ENCODE measurements at regions not wholly inside any gene's neighbourhood (a gene's known extent, or its start where the extent isn't known, plus 50 kb on each side); places are given as distances from the start of the nearest gene placed in this dataset.
"Not testable (repeated sequence)": the region's sequence is repeated elsewhere in the genome, so short reads cannot be mapped to it uniquely, and the experiment has no call there.

DNA sequence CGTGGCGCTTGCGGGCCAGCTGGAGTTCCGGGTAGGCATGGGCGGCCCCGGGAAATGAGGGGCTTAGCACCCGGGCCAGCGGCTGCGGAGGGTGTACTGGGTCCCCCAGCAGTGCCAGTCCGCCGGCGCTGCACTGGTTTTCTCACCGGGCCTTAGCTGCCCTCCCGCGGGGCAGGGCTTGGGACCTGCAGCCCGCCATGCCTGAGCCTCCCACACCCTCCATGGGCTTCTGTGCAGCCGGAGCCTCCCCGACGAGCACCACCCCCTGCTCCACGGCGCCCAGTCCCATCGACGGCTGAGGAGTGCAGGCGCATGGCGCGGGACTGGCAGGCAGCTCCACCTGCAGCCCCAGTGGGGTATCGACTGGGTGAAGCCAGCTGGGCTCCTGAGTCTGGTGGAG is 852.6 kb upstream of the MIR17HG start:
- WGBS (ENCODE audit: insufficient coverage, low coverage, missing lambda C conversion rate): 3% methylated on average over 27 of the region's 27 CpGs
- H4K20me1 ChIP-seq (replicated peaks; ENCODE audit: control insufficient read depth, insufficient read depth, low read length); H3K27me3 ChIP-seq (ENCODE audit: control insufficient read depth in 2 of 2, insufficient read depth in 2 of 2, low read length in 2 of 2); in situ Hi-C loops (cut with MboI); H3K79me2 ChIP-seq (ENCODE audit: control insufficient read depth, insufficient read depth, low read length); H3K9me1 ChIP-seq (ENCODE audit: control insufficient read depth, insufficient read depth, low read length); FAIRE-seq; DNase-seq (ENCODE audit: extremely low read depth in 1 of 4, low spot score in 3 of 4); H3K4me1 ChIP-seq (replicated peaks in 1 of 2; ENCODE audit: control insufficient read depth in 2 of 2, insufficient read depth in 2 of 2, low read length in 2 of 2); CTCF ChIA-PET (ENCODE audit: low intra/inter-chr PET ratio); H3K4me3 ChIP-seq; BruUV-seq (replicated peaks); ATAC-seq; H3K36me3 ChIP-seq (ENCODE audit: control insufficient read depth, insufficient read depth, low read length); H2AFZ ChIP-seq (ENCODE audit: low read depth, low read length); H3K4me2 ChIP-seq (ENCODE audit: insufficient read depth, low read length); POLR2A ChIA-PET; H3K9ac ChIP-seq (ENCODE audit: insufficient read depth in 1 of 2, low read depth in 2 of 2, low read length in 2 of 2); H3K27ac ChIP-seq (ENCODE audit: extremely low read depth, low read depth, low read length); TF ChIP-seq BRCA1 (IDR thresholded peaks at IDR 0.05): not testable (repeated sequence)
- TF ChIP-seq, protein P1, sequence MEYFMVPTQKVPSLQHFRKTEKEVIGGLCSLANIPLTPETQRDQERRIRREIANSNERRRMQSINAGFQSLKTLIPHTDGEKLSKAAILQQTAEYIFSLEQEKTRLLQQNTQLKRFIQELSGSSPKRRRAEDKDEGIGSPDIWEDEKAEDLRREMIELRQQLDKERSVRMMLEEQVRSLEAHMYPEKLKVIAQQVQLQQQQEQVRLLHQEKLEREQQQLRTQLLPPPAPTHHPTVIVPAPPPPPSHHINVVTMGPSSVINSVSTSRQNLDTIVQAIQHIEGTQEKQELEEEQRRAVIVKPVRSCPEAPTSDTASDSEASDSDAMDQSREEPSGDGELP (CRISPR knock-in tag; IDR thresholded peaks at IDR 0.05; ENCODE audit: borderline replicate concordance): peak; percentile 21; the same call in 1 of the 2 replicates
- TF ChIP-seq ZNF124 (CRISPR knock-in tag; IDR thresholded peaks at IDR 0.05) (0 out of 2 replicates have a peak, but pooled peaks have one; percentile 71), BRCA1 (CRISPR knock-in tag; IDR thresholded peaks at IDR 0.05) (0 out of 2 replicates have a peak, but pooled peaks have one; percentile 88), DMBX1 (CRISPR knock-in tag; IDR thresholded peaks at IDR 0.05; ENCODE audit: borderline replicate concordance) (peak; percentile 45; the same call in 1 of the 2 replicates), RAD21 (CRISPR knock-in tag; conservative IDR thresholded peaks at IDR 0.05 in 1 of 2, IDR thresholded peaks at IDR 0.05 in 1 of 2) (peak in 1 of 2 experiments; percentile 29; a peak in 2 of 4 replicates), STAG1 (CRISPR knock-in tag; IDR thresholded peaks at IDR 0.05; ENCODE audit: borderline replicate concordance) (peak; percentile 18; the same call in 1 of the 2 replicates), IRF2 (CRISPR knock-in tag; IDR thresholded peaks at IDR 0.05) (peak; percentile 80; the same call in 1 of the 2 replicates)
- TF ChIP-seq, protein P2, sequence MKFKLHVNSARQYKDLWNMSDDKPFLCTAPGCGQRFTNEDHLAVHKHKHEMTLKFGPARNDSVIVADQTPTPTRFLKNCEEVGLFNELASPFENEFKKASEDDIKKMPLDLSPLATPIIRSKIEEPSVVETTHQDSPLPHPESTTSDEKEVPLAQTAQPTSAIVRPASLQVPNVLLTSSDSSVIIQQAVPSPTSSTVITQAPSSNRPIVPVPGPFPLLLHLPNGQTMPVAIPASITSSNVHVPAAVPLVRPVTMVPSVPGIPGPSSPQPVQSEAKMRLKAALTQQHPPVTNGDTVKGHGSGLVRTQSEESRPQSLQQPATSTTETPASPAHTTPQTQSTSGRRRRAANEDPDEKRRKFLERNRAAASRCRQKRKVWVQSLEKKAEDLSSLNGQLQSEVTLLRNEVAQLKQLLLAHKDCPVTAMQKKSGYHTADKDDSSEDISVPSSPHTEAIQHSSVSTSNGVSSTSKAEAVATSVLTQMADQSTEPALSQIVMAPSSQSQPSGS (CRISPR knock-in tag; IDR thresholded peaks at IDR 0.05): 0 out of 2 replicates have a peak, but pooled peaks have one; percentile 41
- intact Hi-C loops (cut with micrococcal nuclease): loop anchor here (5.0 kb wide), 2 partner anchors 47 to 143 kb away; no protein-coding TSS in a partner anchor
- peaks cover 10% of the 10 kb centered on the region for H3K9me3 ChIP-seq (replicated peaks; ENCODE audit: control insufficient read depth, insufficient read depth, low read depth, low read length)

Data from K562 (cell line).